ENCODE measurements at regions not wholly inside any gene's neighbourhood (a gene's known extent, or its start where the extent isn't known, plus 50 kb on each side); places are given as distances from the start of the nearest gene placed in this dataset.
"Not testable (repeated sequence)": the region's sequence is repeated elsewhere in the genome, so short reads cannot be mapped to it uniquely, and the experiment has no call there.

DNA sequence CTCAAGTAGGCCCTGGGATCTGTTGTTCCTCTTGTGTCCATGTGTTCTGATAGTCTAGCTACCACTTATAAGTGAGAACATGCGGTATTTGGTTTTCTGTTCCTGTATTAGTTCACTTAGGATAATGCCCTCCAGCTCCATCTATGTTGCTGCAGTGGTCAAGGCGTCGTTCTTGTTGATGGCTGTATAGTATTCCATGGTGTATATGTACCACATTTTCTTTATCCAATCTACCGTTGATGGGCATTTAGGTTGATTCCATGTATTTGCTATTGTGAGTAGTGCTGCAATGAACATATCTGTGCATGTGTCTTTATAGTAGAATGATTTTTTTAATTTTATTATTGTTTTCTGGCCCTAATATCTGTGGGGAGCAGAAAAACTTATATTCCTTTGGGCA lies 74.3 kb downstream of the MAT2B start:
- Histone ChIP-seq H3K9ac (ENCODE audit: low read length) (no peak overlapping the region), H3K4me3 (ENCODE audit: low read depth, low read length) (no peak overlapping the region), H4K12ac (ENCODE audit: low read depth, low read length) (no peak overlapping the region)

DNA sequence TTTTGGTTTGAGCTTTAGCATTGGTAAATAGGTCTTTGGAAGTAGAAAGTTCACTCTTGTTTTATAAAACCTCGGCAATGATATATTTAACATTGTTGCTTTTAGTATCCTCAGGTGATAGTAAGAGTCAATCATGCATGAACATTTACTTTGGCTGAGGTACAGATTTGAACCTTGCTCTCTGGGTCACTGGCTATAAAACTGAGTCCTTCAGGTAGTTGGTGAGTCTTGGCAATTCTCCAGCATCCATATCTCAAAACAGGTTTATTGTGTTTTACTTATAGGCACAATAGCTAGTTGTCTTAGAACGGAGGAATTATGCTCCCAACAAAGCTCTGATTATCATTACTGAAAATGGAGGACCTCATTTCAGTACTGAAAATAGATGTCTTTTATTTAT lies 75.1 kb downstream of the MAT2B start:
- no peak overlapping the region for H3K4me3 ChIP-seq (ENCODE audit: low read depth, low read length)
- H3K18ac ChIP-seq (ENCODE audit: low read length), result no peak overlapping the region
- H3K27ac ChIP-seq (ENCODE audit: low read depth, low read length), result no peak overlapping the region
- H4K8ac ChIP-seq (ENCODE audit: low read depth, low read length), result no peak overlapping the region
- no peak overlapping the region for H2BK120ac ChIP-seq (ENCODE audit: insufficient read depth, low read length, poor library complexity)
- no peak overlapping the region for H2AFZ ChIP-seq (ENCODE audit: insufficient read depth, low read length, poor library complexity)
- WGBS (ENCODE audit: extremely low coverage, insufficient coverage, insufficient read length), result no CpG with 5 or more reads among the region's 2 CpGs
- no peak overlapping the region for H2AK5ac ChIP-seq (ENCODE audit: low read length)
- H3K36me3 ChIP-seq (ENCODE audit: control insufficient read depth in 1 of 2, insufficient read depth in 2 of 2, low read length in 2 of 2), result no peaks in the 10 kb centered on the region
- no peak overlapping the region for H3K4me2 ChIP-seq (ENCODE audit: low read length)
- no peak overlapping the region for H3K9ac ChIP-seq (ENCODE audit: low read length)
- no peaks in the 10 kb centered on the region for H3K79me1 ChIP-seq (ENCODE audit: low read length)
- H3K79me2 ChIP-seq (ENCODE audit: control insufficient read depth, insufficient read depth, low read length, poor library complexity), result no peaks in the 10 kb centered on the region
- H4K91ac ChIP-seq (ENCODE audit: low read depth, low read length), result no peak overlapping the region
- no peaks in the 10 kb centered on the region for H3K27me3 ChIP-seq (ENCODE audit: insufficient read depth, low read length)
- H4K12ac ChIP-seq (ENCODE audit: low read depth, low read length), result no peak overlapping the region
- H2BK12ac ChIP-seq (ENCODE audit: low read length), result no peak overlapping the region
- no peak overlapping the region for H2BK5ac ChIP-seq (ENCODE audit: low read depth, low read length, poor library complexity)
- H3K23ac ChIP-seq (ENCODE audit: low read length), result no peak overlapping the region
- H3K4me1 ChIP-seq (ENCODE audit: control insufficient read depth in 1 of 2, insufficient read depth in 2 of 2, low read length in 2 of 2), result no peaks in the 10 kb centered on the region
- DNase-seq, result no peak
- no peaks in the 10 kb centered on the region for H3K9me3 ChIP-seq (ENCODE audit: insufficient read depth, low read depth, low read length)
- no peak overlapping the region for H3K14ac ChIP-seq (ENCODE audit: low read length)
- H3K4ac ChIP-seq (ENCODE audit: low read depth, low read length), result no peak overlapping the region

More for the DNA sequence above, 74.3 kb downstream of the MAT2B start:
- Histone ChIP-seq H3K79me1 (ENCODE audit: low read length) (no peaks in the 10 kb centered on the region), H3K4me2 (ENCODE audit: low read length) (no peak overlapping the region), H2BK120ac (ENCODE audit: insufficient read depth, low read length, poor library complexity) (no peak overlapping the region), H3K14ac (ENCODE audit: low read length) (no peak overlapping the region), H2AK5ac (ENCODE audit: low read length) (no peak overlapping the region), H3K4ac (ENCODE audit: low read depth, low read length) (no peak overlapping the region), H3K9me3 (ENCODE audit: insufficient read depth, low read depth, low read length) (no peaks in the 10 kb centered on the region), H3K4me1 (ENCODE audit: control insufficient read depth in 1 of 2, insufficient read depth in 2 of 2, low read length in 2 of 2) (no peaks in the 10 kb centered on the region), H3K23ac (ENCODE audit: low read length) (no peak overlapping the region), H3K79me2 (ENCODE audit: control insufficient read depth, insufficient read depth, low read length, poor library complexity) (no peaks in the 10 kb centered on the region), H3K27me3 (ENCODE audit: insufficient read depth, low read length) (no peaks in the 10 kb centered on the region), H3K36me3 (ENCODE audit: control insufficient read depth in 1 of 2, insufficient read depth in 2 of 2, low read length in 2 of 2) (no peaks in the 10 kb centered on the region), H2BK5ac (ENCODE audit: low read depth, low read length, poor library complexity) (no peak overlapping the region), H2AFZ (ENCODE audit: insufficient read depth, low read length, poor library complexity) (no peak overlapping the region), H3K18ac (ENCODE audit: low read length) (no peak overlapping the region), H4K8ac (ENCODE audit: low read depth, low read length) (no peak overlapping the region), H3K27ac (ENCODE audit: low read depth, low read length) (no peak overlapping the region), H2BK12ac (ENCODE audit: low read length) (no peak overlapping the region), H4K91ac (ENCODE audit: low read depth, low read length) (no peak overlapping the region)
- DNase-seq, result no peak
- no CpG with 5 or more reads among the region's 4 CpGs for WGBS (ENCODE audit: extremely low coverage, insufficient coverage, insufficient read length)

DNA sequence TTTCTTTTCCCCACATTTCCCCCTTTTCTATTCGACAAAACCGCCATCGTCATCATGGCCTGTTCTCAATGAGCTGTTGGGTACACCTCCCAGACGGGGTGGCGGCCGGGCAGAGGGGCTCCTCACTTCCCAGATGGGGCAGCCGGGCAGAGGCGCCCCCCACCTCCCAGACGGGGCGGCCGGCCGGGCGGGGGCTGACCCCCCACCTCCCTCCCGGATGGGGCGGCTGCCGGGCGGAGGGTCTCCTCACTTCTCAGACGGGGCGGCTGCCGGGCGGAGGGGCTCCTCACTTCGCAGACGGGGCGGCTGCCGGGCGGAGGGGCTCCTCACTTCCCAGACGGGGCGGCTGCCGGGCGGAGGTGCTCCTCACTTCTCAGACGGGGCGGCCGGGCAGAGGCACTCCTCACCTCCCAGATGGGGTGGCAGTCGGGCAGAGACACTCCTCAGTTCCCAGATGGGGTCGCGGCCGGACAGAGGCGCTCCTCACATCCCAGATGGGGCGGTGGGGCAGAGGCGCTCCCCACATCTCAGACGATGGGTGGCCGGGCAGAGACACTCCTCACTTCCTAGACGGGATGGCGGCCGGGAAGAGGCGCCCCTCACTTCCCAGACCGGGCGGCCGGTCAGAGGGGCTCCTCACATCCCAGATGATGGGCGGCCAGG lies 78.2 kb downstream of the MAT2B start:
- not testable (repeated sequence) for H3K79me2 ChIP-seq (ENCODE audit: control insufficient read depth, insufficient read depth, low read length, poor library complexity); H3K36me3 ChIP-seq (ENCODE audit: control insufficient read depth in 1 of 2, insufficient read depth in 2 of 2, low read length in 2 of 2); H4K91ac ChIP-seq (ENCODE audit: low read depth, low read length); H3K27ac ChIP-seq (ENCODE audit: low read depth, low read length); H3K14ac ChIP-seq (ENCODE audit: low read length); H3K9me3 ChIP-seq (ENCODE audit: insufficient read depth, low read depth, low read length); DNase-seq; H3K4me2 ChIP-seq (ENCODE audit: low read length); H3K23ac ChIP-seq (ENCODE audit: low read length); H4K12ac ChIP-seq (ENCODE audit: low read depth, low read length); H3K9ac ChIP-seq (ENCODE audit: low read length); H3K4ac ChIP-seq (ENCODE audit: low read depth, low read length); H2BK12ac ChIP-seq (ENCODE audit: low read length); H3K79me1 ChIP-seq (ENCODE audit: low read length); H3K4me1 ChIP-seq (ENCODE audit: control insufficient read depth in 1 of 2, insufficient read depth in 2 of 2, low read length in 2 of 2); H2BK5ac ChIP-seq (ENCODE audit: low read depth, low read length, poor library complexity); H2AK5ac ChIP-seq (ENCODE audit: low read length); H4K8ac ChIP-seq (ENCODE audit: low read depth, low read length); H3K18ac ChIP-seq (ENCODE audit: low read length); H2AFZ ChIP-seq (ENCODE audit: insufficient read depth, low read length, poor library complexity); H3K27me3 ChIP-seq (ENCODE audit: insufficient read depth, low read length); H3K4me3 ChIP-seq (ENCODE audit: low read depth, low read length); H2BK120ac ChIP-seq (ENCODE audit: insufficient read depth, low read length, poor library complexity)
- WGBS (ENCODE audit: extremely low coverage, insufficient coverage, insufficient read length), result no CpG with 5 or more reads among the region's 50 CpGs

DNA sequence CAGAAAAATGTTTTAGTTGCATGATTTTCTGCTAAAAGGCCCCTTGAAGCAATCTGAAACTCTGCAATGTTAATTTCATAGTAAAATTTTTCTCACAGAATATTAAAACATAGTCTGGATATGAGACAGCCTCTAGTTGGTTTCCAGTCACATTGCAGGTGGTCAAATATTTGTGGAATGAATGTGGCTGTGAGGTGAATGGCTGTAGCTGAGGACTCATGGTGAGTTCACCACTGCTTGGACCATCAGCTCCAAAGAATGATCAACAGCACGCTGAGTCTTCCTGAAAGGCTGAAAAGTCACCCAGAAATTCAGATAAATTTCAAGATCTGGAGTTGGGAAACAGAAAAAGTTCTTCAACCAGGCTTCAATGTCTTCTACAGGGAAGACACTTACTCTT lies 79.8 kb downstream of the MAT2B start:
- Histone ChIP-seq H2BK5ac (ENCODE audit: low read depth, low read length, poor library complexity) (no peak overlapping the region), H2BK12ac (ENCODE audit: low read length) (no peak overlapping the region), H3K4me2 (ENCODE audit: low read length) (no peak overlapping the region), H3K4me1 (ENCODE audit: control insufficient read depth in 1 of 2, insufficient read depth in 2 of 2, low read length in 2 of 2) (no peaks in the 10 kb centered on the region), H4K8ac (ENCODE audit: low read depth, low read length) (no peak overlapping the region), H3K9me3 (ENCODE audit: insufficient read depth, low read depth, low read length) (no peaks in the 10 kb centered on the region), H3K79me2 (ENCODE audit: control insufficient read depth, insufficient read depth, low read length, poor library complexity) (no peaks in the 10 kb centered on the region), H3K18ac (ENCODE audit: low read length) (no peak overlapping the region), H2AFZ (ENCODE audit: insufficient read depth, low read length, poor library complexity) (no peak overlapping the region), H2BK120ac (ENCODE audit: insufficient read depth, low read length, poor library complexity) (no peak overlapping the region), H2AK5ac (ENCODE audit: low read length) (no peak overlapping the region), H3K27ac (ENCODE audit: low read depth, low read length) (no peak overlapping the region), H3K79me1 (ENCODE audit: low read length) (no peaks in the 10 kb centered on the region), H3K27me3 (ENCODE audit: insufficient read depth, low read length) (no peaks in the 10 kb centered on the region), H4K91ac (ENCODE audit: low read depth, low read length) (no peak overlapping the region), H3K36me3 (ENCODE audit: control insufficient read depth in 1 of 2, insufficient read depth in 2 of 2, low read length in 2 of 2) (no peaks in the 10 kb centered on the region), H3K4ac (ENCODE audit: low read depth, low read length) (no peak overlapping the region), H3K9ac (ENCODE audit: low read length) (no peak overlapping the region), H3K14ac (ENCODE audit: low read length) (no peak overlapping the region), H3K23ac (ENCODE audit: low read length) (no peak overlapping the region), H3K4me3 (ENCODE audit: low read depth, low read length) (no peak overlapping the region), H4K12ac (ENCODE audit: low read depth, low read length) (no peak overlapping the region)
- DNase-seq, result no peak
- WGBS (ENCODE audit: extremely low coverage, insufficient coverage, insufficient read length), result no CpG with 5 or more reads among the region's 1 CpG

Data from trophoblast cell (in vitro differentiated cells and primary cell).